H54 (cell line): ENCODE measurements at regions not wholly inside any gene's neighbourhood (a gene's known extent, or its start where the extent isn't known, plus 50 kb on each side); places are given as distances from the start of the nearest gene placed in this dataset.

ENCODE experiments used
- DNase-seq: peaks from one replicate; pipeline ENCODE4 v3.0.0; 2011; ENCODE audit warnings: low spot score, mixed read lengths; ENCODE audit not compliant: insufficient read length
- FAIRE-seq: peaks from 3 replicates; lab custom pipeline; 2011; peaks lifted over from hg19 to GRCh38; lab: Jason Lieb, UNC
- POLR2A ChIP-seq: IDR thresholded peaks from 2 replicates; pipeline ENCODE4 v1.6.1; 2011; ENCODE audit warnings: low read depth, mild to moderate bottlenecking, low read length

GRCh38 chr21:38675182-38675824 is 130.4 kb upstream of the ETS2 start:
- no peak for DNase-seq
- no peak for TF ChIP-seq POLR2A
- no peak for FAIRE-seq

- no peak for TF ChIP-seq POLR2A
- DNase-seq = no peak
- FAIRE-seq = no peak
These were observed 126.9 kb upstream of the ETS2 start for GRCh38 chr21:38678827-38679226.

- FAIRE-seq (no peak), DNase-seq (peak; percentile 46)
- TF ChIP-seq POLR2A = no peak
These were observed 126.2 kb upstream of the ETS2 start for GRCh38 chr21:38679534-38679933.

- no peak for TF ChIP-seq POLR2A
- no peak for DNase-seq
- FAIRE-seq = no peak
These were observed 125.3 kb upstream of the ETS2 start for GRCh38 chr21:38680401-38680800.

GRCh38 chr21:38683222-38683621 is 122.5 kb upstream of the ETS2 start:
- TF ChIP-seq POLR2A = no peak
- no peak for FAIRE-seq
- no peak for DNase-seq

GRCh38 chr21:38688068-38688467 is 117.7 kb upstream of the ETS2 start:
- DNase-seq = no peak
- FAIRE-seq = no peak
- no peak for TF ChIP-seq POLR2A

- no peak for TF ChIP-seq POLR2A
- FAIRE-seq = no peak
- DNase-seq = no peak
These were observed 114.1 kb upstream of the ETS2 start for GRCh38 chr21:38691631-38692030.

- TF ChIP-seq POLR2A = no peak
- FAIRE-seq (no peak), DNase-seq (no peak)
These were observed 109.2 kb upstream of the ETS2 start for GRCh38 chr21:38696579-38696978.

GRCh38 chr21:38699048-38699447 is 106.7 kb upstream of the ETS2 start:
- FAIRE-seq = no peak
- no peak for DNase-seq
- TF ChIP-seq POLR2A = no peak

- DNase-seq (no peak), FAIRE-seq (no peak)
- no peak for TF ChIP-seq POLR2A
These were observed 103.5 kb upstream of the ETS2 start for GRCh38 chr21:38702196-38702595.

- no peak for FAIRE-seq
- DNase-seq = no peak
- TF ChIP-seq POLR2A = no peak
These were observed 95.9 kb upstream of the ETS2 start for GRCh38 chr21:38709876-38710275.

GRCh38 chr21:38712071-38712470 is 93.7 kb upstream of the ETS2 start:
- TF ChIP-seq POLR2A = no peak
- no peak for FAIRE-seq
- DNase-seq = peak; percentile 26

GRCh38 chr21:38712664-38713063 is 93.1 kb upstream of the ETS2 start:
- no peak for FAIRE-seq
- no peak for DNase-seq
- TF ChIP-seq POLR2A = no peak

- TF ChIP-seq POLR2A = no peak
- DNase-seq = no peak
- no peak for FAIRE-seq
These were observed 91.5 kb upstream of the ETS2 start for GRCh38 chr21:38714039-38714817.

- TF ChIP-seq POLR2A = no peak
- FAIRE-seq (no peak), DNase-seq (no peak)
These were observed 90.7 kb upstream of the ETS2 start for GRCh38 chr21:38714999-38715398.
